ENCODE measurements at regions not wholly inside any gene's neighbourhood (a gene's known extent, or its start where the extent isn't known, plus 50 kb on each side); places are given as distances from the start of the nearest gene placed in this dataset.

- intact Hi-C loops (cut with micrococcal nuclease; ENCODE audit: unreplicated experiment) (no loop called here), in situ Hi-C loops (cut with HindIII; ENCODE audit: low pct_unique_long_range_greater_than_20kb, low sequenced_read_pairs) (no loop called here)
- DNase-seq (ENCODE audit: low read depth, low spot score) (no peak), ATAC-seq (no peak)
- Histone ChIP-seq H3K9me3 (ENCODE audit: control insufficient read depth, insufficient read depth, low read depth, low read length) (no peaks in the 10 kb centered on the region), H3K4me3 (ENCODE audit: low read depth in 2 of 2, low read length in 2 of 2) (no peak overlapping the region), H3K27ac (ENCODE audit: low read length) (no peak overlapping the region), H3K27me3 (ENCODE audit: control insufficient read depth, insufficient read depth, low read length) (no peaks in the 10 kb centered on the region), H3K4me1 (ENCODE audit: control insufficient read depth, insufficient read depth, low read length) (no peaks in the 10 kb centered on the region), H3K36me3 (ENCODE audit: control insufficient read depth, insufficient read depth, low read length) (no peaks in the 10 kb centered on the region)
- no TSS peak for BruUV-seq (replicated peaks)
- ChIA-PET CTCF (no interaction called here), POLR2A (no interaction called here)
- TF ChIP-seq SIN3A (IDR thresholded peaks at IDR 0.05; ENCODE audit: borderline replicate concordance, insufficient read depth, low read depth, low read length), result no peak
- TF ChIP-seq CTCF (IDR thresholded peaks at IDR 0.05), result no peak
- TF ChIP-seq REST (IDR thresholded peaks at IDR 0.05; ENCODE audit: insufficient read depth in 1 of 2, low read depth in 2 of 2, low read length in 1 of 2), result no peak
- no peak for TF ChIP-seq POLR2AphosphoS5 (IDR thresholded peaks at IDR 0.05; ENCODE audit: low read depth, low read length)
- TF ChIP-seq TCF7L2 (IDR thresholded peaks at IDR 0.05; ENCODE audit: low read depth, low read length), result no peak
These were observed 196.1 kb downstream of the ANKRD30B start for GRCh38 chr18:14943967-14944636.

- CTCF ChIA-PET, result no interaction called here
- ATAC-seq, result no peak
- Histone ChIP-seq H3K27me3 (ENCODE audit: control insufficient read depth, insufficient read depth, low read length) (no peaks in the 10 kb centered on the region), H3K27ac (ENCODE audit: low read length) (no peak overlapping the region), H3K36me3 (ENCODE audit: control insufficient read depth, insufficient read depth, low read length) (no peaks in the 10 kb centered on the region), H3K4me1 (ENCODE audit: control insufficient read depth, insufficient read depth, low read length) (no peaks in the 10 kb centered on the region), H3K4me3 (ENCODE audit: low read depth in 2 of 2, low read length in 2 of 2) (no peak overlapping the region), H3K9me3 (ENCODE audit: control insufficient read depth, insufficient read depth, low read depth, low read length) (no peaks in the 10 kb centered on the region)
- no peak for DNase-seq (ENCODE audit: low read depth, low spot score)
- TF ChIP-seq TCF7L2 (IDR thresholded peaks at IDR 0.05; ENCODE audit: low read depth, low read length) (no peak), REST (IDR thresholded peaks at IDR 0.05; ENCODE audit: insufficient read depth in 1 of 2, low read depth in 2 of 2, low read length in 1 of 2) (no peak), CTCF (IDR thresholded peaks at IDR 0.05) (no peak), SIN3A (IDR thresholded peaks at IDR 0.05; ENCODE audit: borderline replicate concordance, insufficient read depth, low read depth, low read length) (no peak), POLR2AphosphoS5 (IDR thresholded peaks at IDR 0.05; ENCODE audit: low read depth, low read length) (no peak)
- in situ Hi-C loops (cut with HindIII; ENCODE audit: low pct_unique_long_range_greater_than_20kb, low sequenced_read_pairs) (no loop called here), intact Hi-C loops (cut with micrococcal nuclease; ENCODE audit: unreplicated experiment) (no loop called here)
- POLR2A ChIA-PET, result no interaction called here
- BruUV-seq (replicated peaks), result no TSS peak
These were observed 196.9 kb downstream of the ANKRD30B start for GRCh38 chr18:14944838-14945237.

Data from Panc1 (cell line).